ENCODE measurements at regions not wholly inside any gene's neighbourhood (a gene's known extent, or its start where the extent isn't known, plus 50 kb on each side); places are given as distances from the start of the nearest gene placed in this dataset.

DNA sequence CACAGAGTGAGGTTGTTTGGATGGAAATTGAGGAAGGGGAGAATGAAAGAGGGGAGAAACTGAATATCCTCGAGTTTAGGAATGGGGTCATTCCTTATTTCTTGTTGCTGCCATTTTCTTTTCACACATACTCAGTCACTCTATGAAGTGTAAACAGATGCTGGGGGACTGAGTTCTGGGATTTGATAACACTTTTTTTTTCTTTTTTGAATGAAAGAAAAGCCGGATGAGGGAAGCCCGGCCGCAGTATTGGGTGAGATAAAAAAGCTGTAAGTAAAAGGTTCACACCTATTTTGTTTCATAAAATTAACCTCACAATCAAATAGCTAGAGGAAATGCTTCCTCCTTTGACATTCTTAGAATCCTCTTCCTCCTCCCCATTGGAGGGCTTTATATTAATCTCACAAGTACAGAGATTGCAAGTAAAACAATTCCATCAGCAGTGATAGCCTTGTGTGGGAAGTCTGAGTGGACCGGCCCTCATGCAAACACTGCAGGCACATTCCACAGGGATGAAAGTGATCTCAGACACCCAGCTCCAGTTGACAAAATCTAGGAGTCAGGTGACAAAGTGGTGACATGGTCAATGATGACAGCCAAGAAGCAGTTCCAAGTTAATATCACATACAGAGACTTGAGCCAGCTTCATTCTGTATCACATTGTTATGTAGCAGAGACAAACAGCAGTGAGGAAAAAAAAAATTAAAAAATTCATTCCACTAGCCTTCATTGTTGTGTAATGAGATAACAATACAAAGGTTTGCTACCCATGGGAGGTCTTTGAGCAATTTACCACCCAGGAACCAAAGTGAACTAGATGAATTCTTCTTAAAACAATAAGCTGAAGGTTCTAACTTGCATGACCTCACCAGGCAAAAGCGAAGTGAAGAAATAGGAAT, 391.1 kb upstream of the HSF2 start (continued):
- TF ChIP-seq, protein P1, sequence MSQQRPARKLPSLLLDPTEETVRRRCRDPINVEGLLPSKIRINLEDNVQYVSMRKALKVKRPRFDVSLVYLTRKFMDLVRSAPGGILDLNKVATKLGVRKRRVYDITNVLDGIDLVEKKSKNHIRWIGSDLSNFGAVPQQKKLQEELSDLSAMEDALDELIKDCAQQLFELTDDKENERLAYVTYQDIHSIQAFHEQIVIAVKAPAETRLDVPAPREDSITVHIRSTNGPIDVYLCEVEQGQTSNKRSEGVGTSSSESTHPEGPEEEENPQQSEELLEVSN (IDR thresholded peaks at IDR 0.05; ENCODE audit: borderline replicate concordance, low read depth), result no peak
- no peak for TF ChIP-seq NR3C1 (IDR thresholded peaks at IDR 0.05)

DNA sequence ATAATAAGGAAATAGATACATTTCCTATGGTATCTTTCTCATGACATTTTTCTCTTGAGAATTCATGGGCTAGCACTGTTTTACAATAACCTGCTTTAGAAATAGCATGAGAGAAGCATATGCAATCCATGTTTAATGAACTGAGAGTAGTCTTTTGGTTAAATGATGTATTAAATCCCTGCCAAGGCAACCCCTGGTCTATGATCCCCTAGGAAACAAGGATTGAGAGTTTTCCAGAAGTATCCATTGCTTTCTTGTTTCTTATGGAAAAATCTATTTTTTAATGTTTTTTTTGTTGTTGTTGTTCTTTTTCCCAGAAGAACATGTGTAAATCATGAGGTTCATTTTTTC, 390.5 kb upstream of the HSF2 start:
- Histone ChIP-seq H3K4me2 (no peak overlapping the region), H3K27ac (no peak overlapping the region), H3K9me3 (no peaks in the 10 kb centered on the region), H3K4me3 (no peak overlapping the region), H3K4me1 (no peaks in the 10 kb centered on the region)
- ChIA-PET CTCF (no interaction called here), POLR2A (no interaction called here)
- FAIRE-seq (no peak), ATAC-seq (no peak), DNase-seq (ENCODE audit: low read depth in 1 of 2, low spot score in 1 of 2) (no peak)
- TF ChIP-seq ZFP36 (IDR thresholded peaks at IDR 0.05; ENCODE audit: borderline replicate concordance, partially characterized antibody) (no peak), CHD4 (IDR thresholded peaks at IDR 0.05; ENCODE audit: borderline replicate concordance) (no peak), FOSB (CRISPR knock-in tag; IDR thresholded peaks at IDR 0.05) (no peak), CBX8 (IDR thresholded peaks at IDR 0.05) (no peak), CBX2 (IDR thresholded peaks at IDR 0.05; ENCODE audit: borderline replicate concordance, low read depth) (no peak), RFX5 (IDR thresholded peaks at IDR 0.05) (no peak), JUNB (IDR thresholded peaks at IDR 0.05) (no peak), POLR2A (IDR thresholded peaks at IDR 0.05; ENCODE audit: low read length) (no peak), MAFK (IDR thresholded peaks at IDR 0.05; ENCODE audit: partially characterized antibody) (no peak), RAD21 (conservative IDR thresholded peaks at IDR 0.05 in 1 of 2, IDR thresholded peaks at IDR 0.05 in 1 of 2) (no peak), GATA3 (IDR thresholded peaks at IDR 0.05; ENCODE audit: borderline replicate concordance) (no peak)
- TF ChIP-seq, protein P1 (IDR thresholded peaks at IDR 0.05; ENCODE audit: borderline replicate concordance, low read depth), result no peak
- TF ChIP-seq, protein P2, sequence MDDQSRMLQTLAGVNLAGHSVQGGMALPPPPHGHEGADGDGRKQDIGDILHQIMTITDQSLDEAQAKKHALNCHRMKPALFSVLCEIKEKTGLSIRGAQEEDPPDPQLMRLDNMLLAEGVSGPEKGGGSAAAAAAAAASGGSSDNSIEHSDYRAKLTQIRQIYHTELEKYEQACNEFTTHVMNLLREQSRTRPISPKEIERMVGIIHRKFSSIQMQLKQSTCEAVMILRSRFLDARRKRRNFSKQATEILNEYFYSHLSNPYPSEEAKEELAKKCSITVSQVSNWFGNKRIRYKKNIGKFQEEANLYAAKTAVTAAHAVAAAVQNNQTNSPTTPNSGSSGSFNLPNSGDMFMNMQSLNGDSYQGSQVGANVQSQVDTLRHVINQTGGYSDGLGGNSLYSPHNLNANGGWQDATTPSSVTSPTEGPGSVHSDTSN (IDR thresholded peaks at IDR 0.05), result no peak
- TF ChIP-seq, protein P3, sequence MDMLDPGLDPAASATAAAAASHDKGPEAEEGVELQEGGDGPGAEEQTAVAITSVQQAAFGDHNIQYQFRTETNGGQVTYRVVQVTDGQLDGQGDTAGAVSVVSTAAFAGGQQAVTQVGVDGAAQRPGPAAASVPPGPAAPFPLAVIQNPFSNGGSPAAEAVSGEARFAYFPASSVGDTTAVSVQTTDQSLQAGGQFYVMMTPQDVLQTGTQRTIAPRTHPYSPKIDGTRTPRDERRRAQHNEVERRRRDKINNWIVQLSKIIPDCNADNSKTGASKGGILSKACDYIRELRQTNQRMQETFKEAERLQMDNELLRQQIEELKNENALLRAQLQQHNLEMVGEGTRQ (IDR thresholded peaks at IDR 0.05), result no peak
- TF ChIP-seq, protein P4, sequence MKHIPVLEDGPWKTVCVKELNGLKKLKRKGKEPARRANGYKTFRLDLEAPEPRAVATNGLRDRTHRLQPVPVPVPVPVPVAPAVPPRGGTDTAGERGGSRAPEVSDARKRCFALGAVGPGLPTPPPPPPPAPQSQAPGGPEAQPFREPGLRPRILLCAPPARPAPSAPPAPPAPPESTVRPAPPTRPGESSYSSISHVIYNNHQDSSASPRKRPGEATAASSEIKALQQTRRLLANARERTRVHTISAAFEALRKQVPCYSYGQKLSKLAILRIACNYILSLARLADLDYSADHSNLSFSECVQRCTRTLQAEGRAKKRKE (CRISPR knock-in tag; IDR thresholded peaks at IDR 0.05; ENCODE audit: low read depth), result no peak
- TF ChIP-seq, protein P5, sequence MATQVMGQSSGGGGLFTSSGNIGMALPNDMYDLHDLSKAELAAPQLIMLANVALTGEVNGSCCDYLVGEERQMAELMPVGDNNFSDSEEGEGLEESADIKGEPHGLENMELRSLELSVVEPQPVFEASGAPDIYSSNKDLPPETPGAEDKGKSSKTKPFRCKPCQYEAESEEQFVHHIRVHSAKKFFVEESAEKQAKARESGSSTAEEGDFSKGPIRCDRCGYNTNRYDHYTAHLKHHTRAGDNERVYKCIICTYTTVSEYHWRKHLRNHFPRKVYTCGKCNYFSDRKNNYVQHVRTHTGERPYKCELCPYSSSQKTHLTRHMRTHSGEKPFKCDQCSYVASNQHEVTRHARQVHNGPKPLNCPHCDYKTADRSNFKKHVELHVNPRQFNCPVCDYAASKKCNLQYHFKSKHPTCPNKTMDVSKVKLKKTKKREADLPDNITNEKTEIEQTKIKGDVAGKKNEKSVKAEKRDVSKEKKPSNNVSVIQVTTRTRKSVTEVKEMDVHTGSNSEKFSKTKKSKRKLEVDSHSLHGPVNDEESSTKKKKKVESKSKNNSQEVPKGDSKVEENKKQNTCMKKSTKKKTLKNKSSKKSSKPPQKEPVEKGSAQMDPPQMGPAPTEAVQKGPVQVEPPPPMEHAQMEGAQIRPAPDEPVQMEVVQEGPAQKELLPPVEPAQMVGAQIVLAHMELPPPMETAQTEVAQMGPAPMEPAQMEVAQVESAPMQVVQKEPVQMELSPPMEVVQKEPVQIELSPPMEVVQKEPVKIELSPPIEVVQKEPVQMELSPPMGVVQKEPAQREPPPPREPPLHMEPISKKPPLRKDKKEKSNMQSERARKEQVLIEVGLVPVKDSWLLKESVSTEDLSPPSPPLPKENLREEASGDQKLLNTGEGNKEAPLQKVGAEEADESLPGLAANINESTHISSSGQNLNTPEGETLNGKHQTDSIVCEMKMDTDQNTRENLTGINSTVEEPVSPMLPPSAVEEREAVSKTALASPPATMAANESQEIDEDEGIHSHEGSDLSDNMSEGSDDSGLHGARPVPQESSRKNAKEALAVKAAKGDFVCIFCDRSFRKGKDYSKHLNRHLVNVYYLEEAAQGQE (IDR thresholded peaks at IDR 0.05), result no peak
- TF ChIP-seq, protein P6, sequence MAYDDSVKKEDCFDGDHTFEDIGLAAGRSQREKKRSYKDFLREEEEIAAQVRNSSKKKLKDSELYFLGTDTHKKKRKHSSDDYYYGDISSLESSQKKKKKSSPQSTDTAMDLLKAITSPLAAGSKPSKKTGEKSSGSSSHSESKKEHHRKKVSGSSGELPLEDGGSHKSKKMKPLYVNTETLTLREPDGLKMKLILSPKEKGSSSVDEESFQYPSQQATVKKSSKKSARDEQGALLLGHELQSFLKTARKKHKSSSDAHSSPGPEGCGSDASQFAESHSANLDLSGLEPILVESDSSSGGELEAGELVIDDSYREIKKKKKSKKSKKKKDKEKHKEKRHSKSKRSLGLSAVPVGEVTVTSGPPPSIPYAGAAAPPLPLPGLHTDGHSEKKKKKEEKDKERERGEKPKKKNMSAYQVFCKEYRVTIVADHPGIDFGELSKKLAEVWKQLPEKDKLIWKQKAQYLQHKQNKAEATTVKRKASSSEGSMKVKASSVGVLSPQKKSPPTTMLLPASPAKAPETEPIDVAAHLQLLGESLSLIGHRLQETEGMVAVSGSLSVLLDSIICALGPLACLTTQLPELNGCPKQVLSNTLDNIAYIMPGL (CRISPR knock-in tag; IDR thresholded peaks at IDR 0.05; ENCODE audit: borderline replicate concordance), result no peak

Measured in A549 (cell line).